ENCODE measurements at regions not wholly inside any gene's neighbourhood (a gene's known extent, or its start where the extent isn't known, plus 50 kb on each side); places are given as distances from the start of the nearest gene placed in this dataset.
"Not testable (repeated sequence)": the region's sequence is repeated elsewhere in the genome, so short reads cannot be mapped to it uniquely, and the experiment has no call there.

DNA sequence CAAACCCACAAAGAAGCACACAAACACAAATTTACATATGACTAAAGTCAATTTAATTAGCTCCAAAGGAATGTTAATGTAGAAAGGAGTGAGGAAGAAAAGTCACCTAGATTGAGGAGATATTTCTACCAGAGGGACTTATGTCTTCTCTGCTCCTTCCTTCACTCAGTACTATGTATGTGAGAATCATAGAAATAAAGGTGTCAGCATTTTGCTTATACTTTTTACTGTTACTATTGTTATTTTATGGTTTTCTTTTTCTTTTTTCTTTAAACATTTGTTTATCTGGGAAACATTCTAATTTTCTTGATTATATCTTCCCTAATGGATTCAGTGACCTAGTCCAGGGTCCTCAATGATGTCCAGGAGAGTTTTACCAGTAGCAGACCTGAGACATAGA, 511.9 kb upstream of the NCAM2 start:
- no peak for DNase-seq

DNA sequence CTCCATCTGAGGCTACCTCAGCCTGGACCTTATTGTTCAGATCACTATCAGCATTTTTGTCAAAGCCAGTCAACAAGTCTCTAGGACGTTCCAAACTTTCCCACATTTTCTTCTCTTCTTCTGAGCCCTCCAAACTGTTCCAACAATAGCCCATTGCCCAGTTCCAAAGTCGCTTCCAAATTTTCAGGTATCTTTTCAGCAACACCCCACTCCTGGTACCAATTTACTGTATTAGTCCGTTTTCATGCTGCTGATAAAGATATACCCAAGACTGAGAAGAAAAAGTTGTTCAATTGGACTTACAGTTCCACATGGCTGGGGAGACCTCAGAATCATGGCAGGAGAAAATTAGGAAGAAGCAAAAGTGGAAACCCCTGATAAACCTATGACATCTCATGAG, 495.3 kb upstream of the NCAM2 start:
- not testable (repeated sequence) for DNase-seq

DNA sequence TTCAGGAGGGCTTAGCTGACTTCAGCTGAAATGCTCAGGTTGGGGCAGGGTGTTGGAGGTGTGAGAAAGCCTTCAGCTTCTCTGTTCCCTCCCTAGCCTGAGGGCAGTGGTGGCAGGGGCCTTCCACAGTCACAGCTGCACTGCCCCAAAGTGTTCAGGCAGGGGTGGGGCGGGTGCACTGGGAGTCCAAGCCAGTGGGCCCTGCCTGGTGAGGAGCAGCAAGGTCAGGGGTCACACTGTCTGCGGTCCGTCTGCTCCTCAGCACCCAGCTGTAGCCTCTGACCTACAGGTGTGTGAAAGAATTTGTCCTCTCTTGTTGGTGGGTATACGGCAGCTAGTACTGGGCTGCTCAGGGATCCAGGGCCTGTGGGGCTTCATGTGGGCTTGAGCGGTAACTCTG, 490.4 kb upstream of the NCAM2 start:
- no peak for DNase-seq

DNA sequence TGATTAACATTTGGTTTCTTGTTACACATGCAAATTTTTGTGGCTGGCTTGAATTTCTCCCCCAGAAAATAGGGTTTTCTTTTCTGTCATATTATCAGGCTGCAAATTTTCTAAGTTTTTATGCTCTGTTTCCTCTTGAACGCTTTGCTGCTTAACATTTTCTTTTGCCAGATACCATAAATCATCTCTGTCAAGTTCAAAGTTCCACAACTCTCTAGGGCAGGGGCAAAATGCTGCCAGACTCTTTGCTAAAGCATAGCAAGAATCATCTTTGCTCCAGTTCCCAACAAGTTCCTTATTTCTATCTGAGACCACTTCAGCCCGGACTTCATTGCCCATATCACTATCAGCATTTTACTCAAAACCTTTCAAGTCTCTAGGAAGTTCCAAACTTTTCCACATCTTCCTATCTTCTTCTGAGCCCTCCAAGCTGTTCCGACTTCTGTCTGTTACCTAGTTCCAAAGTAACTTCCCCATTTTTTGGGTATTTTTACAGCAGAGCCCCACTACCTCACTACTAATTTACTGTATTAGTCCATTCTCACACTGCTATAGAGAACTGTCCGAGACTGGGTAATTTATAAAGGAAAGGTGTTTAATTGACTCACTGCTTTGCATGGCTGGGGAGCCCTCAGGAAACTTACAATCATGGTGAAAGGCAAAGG, 486.9 kb upstream of the NCAM2 start:
- no peak for DNase-seq

GRCh38 chr21:20515446-20515845, 482.8 kb upstream of the NCAM2 start:
- DNase-seq = no peak

- DNase-seq = no peak
These were observed 479.1 kb upstream of the NCAM2 start for GRCh38 chr21:20519076-20519475.

GRCh38 chr21:20522611-20523010, 475.6 kb upstream of the NCAM2 start:
- no peak for DNase-seq

DNA sequence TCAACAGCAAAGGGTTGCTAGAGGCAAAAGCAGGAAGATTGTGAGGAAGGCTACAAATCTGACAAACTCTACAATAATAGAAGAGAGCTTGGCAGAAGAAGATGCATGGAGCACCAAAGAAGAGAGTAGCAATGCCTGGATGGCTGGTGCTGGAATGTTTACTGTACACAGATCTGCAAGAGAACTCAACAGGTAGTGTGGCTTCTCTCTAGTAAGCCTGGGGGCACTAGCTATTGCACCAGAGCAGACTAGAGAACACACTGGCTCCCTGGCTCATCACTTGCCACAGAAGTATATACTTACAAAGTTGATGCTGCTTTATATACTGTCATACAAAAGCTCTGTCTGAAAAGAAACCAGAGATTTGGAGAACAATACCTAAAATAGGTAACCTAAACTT, 475.0 kb upstream of the NCAM2 start:
- no peak for DNase-seq

DNA sequence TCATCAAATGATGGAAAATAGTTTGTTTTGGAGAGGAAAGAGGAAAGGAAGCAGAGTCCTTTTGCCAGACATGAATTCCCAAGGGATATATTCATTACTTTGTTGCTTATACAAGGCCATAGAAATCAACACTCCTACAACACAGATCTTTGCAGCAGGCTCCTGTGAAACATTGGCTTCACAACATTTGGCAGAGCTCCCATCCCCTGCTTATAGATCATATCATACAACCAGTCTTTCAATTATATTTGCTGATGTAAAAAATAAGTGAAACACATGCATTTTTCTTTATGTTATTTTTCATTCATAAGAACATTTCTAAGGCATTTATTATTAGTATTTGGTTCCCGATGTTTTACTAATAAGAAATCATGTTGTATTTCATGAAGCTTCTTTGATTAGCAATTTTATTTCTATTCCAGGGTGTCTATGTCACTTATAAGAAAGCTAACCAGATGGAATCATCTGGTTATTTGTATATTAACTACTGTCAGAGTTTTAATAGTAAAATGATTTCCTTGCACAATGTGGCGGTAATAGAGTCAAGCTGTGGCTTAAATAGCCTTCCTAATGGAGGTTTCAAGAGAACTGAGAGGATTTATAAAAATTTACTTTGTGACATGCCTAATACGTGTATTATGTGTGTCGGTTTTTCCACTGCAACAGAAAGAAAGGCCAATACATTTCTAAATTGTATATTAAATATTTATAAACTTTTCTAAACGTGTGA, 470.3 kb upstream of the NCAM2 start:
- DNase-seq = no peak

GRCh38 chr21:20537130-20537529, 461.1 kb upstream of the NCAM2 start:
- DNase-seq = no peak

GRCh38 chr21:20538039-20538658, 460.1 kb upstream of the NCAM2 start:
- no peak for DNase-seq

- no peak for DNase-seq
These were observed 452.8 kb upstream of the NCAM2 start for GRCh38 chr21:20545454-20545853.

DNA sequence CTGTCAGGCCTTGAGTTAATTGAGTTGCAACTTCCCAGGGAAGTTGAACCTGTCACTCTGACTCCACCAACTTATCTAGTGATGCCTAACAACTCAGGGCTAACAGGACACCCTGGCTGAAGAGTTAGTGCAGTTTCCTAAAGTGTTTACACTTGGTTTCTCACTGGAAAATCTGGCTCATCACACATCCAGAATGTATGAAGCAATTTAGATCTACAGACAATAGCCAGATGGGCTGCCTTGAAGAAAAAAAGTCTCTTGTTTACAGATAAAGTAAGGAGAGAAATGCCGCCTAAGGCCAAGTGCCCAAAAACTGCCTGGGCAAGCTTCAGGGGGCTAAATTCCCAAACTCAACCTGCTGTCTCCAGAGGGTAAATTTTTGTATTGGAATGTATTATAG, 446.3 kb upstream of the NCAM2 start:
- no peak for DNase-seq

DNA sequence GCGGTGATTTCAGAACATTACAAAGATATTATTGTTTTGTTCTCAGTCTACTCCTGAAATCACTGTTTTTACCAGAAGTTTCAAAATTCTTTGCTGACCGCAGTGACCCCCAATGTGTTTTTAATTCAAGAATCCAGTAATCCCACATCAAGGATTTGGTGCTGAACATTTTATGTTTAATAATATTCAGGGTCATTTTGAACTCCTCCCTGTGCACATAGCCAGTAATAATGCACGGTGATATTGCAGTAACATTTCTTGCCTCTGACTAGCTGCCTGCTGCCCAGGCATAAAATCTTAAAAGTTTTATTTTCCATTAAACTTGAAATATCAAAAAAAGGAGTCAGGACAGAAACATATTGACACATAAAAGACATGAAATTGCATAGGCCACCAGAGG, 443.4 kb upstream of the NCAM2 start:
- DNase-seq = no peak

GRCh38 chr21:20570824-20571232, 427.4 kb upstream of the NCAM2 start:
- DNase-seq = no peak

GRCh38 chr21:20572582-20572981, 425.6 kb upstream of the NCAM2 start:
- no peak for DNase-seq

- no peak for DNase-seq
These were observed 416.8 kb upstream of the NCAM2 start for GRCh38 chr21:20581361-20581760.

DNA sequence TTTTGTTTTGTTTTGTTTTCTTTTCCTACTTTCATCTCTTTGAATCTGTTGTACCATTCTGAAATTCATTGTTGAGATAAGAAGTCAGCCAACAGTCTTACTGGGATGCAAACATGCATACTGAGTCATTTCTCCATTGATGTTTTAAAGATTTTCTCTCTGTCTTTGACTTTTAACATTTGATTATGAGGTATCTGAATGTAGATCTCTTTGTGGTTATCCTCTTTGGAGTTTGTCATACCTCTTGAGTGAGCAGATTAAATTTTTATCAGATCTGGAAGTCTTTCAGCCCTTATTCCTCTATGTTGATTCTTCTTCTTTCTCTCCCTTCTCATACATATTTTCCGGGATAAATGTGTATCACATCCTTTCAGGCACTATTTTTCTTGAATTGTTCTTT, 406.9 kb upstream of the NCAM2 start:
- DNase-seq = no peak

DNA sequence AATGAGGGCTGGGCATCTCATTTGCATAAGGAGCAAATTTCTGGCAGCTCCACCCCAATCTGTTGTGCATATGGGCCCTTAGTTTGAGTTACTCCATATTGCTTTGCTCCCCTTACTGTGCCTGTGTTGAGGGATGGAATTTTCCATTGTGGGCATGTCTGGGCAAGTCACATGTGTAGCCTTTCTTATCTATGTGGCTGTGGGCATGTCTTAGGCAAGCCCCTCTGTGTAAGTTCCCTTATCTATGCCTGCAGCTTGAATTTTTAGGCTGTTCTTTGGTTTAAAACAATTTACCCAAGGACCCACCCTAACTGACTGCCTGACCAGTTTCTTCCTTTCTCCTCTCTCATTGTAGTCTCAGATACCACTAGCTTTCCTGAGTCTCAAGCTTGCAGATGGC, 405.7 kb upstream of the NCAM2 start:
- no peak for DNase-seq

GRCh38 chr21:20603236-20603635, 395.0 kb upstream of the NCAM2 start:
- no peak for DNase-seq

- DNase-seq = no peak
These were observed 387.2 kb upstream of the NCAM2 start for GRCh38 chr21:20611008-20611407.

GRCh38 chr21:20613654-20614053, 384.6 kb upstream of the NCAM2 start:
- DNase-seq = no peak

- DNase-seq = no peak
These were observed 381.1 kb upstream of the NCAM2 start for GRCh38 chr21:20617130-20617529.

DNA sequence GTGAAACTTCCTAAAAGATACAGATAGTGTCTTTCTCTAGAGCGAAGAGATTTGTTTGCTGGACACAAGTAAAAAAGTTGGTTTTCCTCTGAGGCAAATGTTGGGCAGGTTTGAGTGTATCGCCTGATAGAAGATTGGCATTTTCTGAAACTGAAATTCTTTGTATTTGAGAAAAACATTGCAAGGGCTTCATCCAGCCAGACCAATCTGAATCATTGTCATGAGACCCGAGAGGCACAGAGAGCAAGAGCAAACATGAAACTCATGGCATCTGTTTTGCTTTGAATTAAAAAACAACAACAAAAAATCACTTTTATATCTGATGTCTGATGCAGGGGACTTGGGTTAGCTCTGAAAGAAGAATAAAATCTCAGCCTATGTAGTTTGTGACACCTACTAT, 379.3 kb upstream of the NCAM2 start:
- DNase-seq = no peak

DNA sequence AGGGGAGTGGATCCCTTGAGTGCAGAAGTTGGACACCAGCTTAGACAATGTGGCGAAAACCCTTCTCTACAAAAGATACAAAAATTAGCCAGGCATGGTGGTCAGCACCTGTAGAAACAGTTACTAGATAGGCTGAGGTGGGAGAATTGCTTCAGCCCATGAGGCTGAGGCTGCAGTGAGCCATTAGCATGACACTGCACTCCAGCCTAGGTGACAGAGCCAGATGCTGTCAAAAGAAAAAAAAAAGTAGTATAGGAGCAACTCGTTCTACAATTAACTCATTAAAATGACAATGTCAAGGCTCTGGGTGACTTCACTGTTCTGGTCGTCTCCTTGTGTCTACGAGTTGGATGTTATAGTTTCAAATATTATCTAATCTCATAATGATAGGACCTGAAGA, 370.6 kb upstream of the NCAM2 start:
- DNase-seq = no peak
